ENCODE measurements at regions not wholly inside any gene's neighbourhood (a gene's known extent, or its start where the extent isn't known, plus 50 kb on each side); places are given as distances from the start of the nearest gene placed in this dataset.

DNA sequence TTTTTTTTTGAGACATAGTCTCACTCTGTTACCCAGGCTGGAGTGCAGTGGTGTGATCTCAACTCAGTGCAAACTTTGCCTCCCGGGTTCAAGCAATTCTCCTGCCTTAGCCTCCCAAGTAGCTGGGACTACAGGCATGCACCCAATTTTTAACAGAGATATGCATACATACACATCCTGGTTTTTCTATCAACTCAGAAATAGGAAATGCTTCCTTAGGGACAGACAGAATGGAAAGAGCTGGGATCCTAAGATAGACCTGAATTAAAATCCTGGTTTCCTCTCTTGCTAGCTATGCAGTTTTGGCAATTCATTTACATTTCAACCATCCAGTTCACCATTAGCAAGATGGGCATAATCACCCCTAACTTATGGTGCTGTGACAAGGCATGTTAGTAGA lies 347.5 kb downstream of the GPAM start:
- no peak for DNase-seq

DNA sequence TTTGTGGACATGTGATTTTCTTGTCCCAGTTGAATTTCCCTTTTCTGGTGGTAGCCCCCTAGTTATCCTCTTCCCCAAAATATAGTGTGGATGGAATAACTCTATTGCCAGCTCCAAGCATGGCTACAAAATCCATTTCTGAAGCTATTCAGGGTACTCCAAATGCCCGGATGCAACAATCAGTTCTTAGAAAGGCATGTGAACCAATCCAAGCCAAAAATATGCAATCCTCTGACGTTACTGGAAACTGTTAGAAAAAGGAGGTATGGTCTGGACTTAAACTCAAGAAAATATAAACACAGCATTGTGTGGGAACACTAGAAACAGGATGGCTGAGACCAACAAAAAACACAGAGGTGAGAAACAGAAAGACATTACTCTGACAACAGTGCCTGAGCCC lies 347.0 kb downstream of the GPAM start:
- no peak for DNase-seq

- DNase-seq: no peak
Measured at GRCh38 chr10:111837086-111837485, 346.5 kb downstream of the GPAM start.

DNA sequence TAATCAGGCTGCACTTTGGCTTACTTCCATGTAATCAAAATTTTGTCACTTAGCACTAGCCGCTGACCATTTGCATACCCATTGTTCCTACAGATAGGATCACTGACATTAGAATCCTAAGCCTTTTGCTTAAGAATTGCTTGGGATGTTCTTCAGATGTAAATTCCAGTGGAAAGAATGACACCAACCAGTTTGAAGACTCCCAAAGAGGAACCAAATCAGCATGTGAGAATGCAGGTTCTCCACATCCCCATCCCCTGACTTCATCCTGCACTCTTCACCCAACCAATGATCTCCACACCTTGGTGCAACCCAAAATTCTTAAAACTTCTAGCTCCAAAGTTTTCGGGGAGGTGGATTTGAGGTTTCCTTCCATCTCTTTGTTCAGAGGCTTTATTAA lies 345.6 kb downstream of the GPAM start:
- DNase-seq: no peak

DNA sequence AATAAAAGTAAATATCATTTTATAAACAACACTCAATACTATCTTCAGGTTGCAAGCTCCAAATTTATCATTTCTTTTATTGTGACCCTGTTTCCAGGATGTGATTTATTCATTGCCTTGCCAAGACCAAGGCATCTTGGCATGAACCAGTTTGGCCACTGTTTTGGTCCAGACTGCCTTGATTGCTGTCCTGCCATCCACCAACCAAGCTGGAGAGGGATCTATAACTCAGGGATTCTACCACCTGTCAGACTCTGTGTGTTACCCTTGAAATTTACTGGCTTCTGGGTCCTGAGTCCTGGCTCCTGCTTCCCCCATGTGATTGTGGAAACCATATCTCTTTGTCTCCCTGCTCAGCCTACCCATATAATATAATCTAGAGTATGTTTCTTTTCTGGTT lies 343.0 kb downstream of the GPAM start:
- no peak for DNase-seq

- DNase-seq: no peak
Measured at GRCh38 chr10:111852801-111853200, 330.8 kb downstream of the GPAM start.

DNA sequence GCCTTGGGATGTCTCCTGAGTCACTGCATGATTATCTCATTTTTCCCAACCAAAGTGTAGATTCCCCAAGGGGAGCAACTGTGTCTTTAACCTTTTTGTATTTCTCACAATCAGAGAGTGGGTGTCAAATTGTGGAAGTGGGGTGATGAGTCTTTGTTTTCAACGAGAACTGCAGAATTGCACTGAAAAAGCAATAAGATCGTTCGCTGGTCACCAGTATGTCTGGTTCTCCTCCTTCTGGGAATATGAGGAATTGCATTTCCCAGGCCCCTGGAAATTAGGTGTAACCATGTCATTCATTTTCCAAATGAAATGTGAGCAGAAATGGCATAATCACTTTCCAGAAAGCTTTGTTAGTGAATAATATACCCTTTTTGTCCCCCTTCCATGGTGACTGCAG lies 326.9 kb downstream of the GPAM start:
- DNase-seq: no peak

DNA sequence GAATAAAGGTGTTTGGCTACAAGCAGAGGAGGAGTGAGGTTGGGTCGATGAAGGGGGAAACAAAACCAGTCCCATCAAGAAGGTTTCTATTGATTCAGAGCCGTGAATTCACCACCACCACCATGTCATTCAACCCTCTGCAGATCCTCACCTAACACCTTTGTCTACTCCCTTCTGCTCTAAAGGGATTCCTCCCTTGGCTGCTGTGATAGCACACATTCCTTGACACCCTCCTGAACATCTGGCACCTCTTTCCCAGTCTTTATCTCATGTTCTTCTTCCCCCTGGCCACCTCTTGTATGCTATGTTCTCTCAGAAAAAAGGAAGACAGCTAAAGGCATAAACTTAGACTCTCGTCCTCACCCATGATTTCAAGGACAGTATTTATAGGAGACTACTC lies 318.0 kb downstream of the GPAM start:
- no peak for DNase-seq

- no peak for DNase-seq
Measured at GRCh38 chr10:111871458-111871857, 312.1 kb downstream of the GPAM start.

- no peak for DNase-seq
Measured at GRCh38 chr10:111872591-111872990, 311.0 kb downstream of the GPAM start.

- no peak for DNase-seq
Measured at GRCh38 chr10:111873041-111873440, 310.5 kb downstream of the GPAM start.

DNA sequence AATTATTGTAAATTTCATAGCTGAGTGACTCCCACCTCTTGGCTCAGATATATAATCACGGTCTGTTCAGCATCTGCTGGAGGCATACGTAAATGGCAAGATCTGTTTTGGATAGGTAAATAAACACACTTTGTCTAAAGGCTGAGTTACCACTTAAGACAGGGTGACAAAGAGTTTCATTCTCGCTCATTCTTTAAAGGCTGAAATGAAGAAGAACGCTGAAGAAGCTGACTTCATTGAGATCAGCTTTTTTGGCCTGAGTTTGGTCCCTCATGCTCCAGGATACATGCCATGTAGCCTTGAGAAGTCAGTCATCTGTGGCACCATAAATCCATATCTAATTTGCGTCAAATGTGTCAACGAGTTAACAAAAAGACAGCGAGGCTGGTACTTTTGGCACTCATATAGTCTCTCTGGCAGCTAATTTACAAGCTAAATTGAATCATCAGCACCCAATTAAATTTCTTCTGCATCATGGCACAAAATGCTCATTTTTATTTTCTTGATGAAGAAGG lies 309.9 kb downstream of the GPAM start:
- no peak for DNase-seq

DNA sequence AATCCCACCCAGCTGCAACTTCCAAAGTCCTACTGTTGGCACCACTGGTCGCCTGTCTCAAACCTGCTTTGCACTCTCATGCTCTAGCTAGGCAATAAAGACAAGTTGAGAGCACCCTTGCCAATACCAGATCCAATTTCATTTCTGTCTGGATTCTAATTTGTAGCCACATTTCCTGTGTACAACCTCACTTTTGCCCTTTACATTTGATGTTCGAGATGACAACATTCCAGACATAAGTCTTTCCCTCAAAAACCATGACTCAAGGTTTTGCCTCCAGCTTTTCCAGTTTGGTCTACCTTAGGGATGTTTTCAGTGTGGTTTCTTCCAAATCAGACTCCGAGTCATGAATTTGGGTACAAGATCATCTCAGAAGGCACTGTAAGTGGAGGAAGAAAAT lies 309.0 kb downstream of the GPAM start:
- DNase-seq: no peak

GRCh38 chr10:111875725-111876124 lies 307.8 kb downstream of the GPAM start:
- no peak for DNase-seq

DNA sequence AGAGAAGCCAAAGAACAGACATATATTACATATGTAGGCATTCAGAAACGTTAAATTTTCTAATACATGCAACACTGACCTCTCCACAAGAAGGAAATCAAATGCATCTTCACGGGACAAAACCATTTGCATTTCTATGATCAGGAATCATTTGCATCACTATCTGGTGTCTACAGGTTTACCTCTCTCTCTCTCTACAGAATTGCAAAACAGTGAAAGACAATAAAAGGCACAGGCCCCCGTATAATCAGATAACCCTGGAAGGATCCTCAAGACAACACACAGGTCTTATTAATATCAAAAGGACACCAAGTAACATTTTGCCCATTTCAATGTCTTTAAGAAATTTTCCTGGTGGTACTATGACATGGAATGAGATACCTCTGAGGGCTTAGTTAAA lies 306.3 kb downstream of the GPAM start:
- no peak for DNase-seq

GRCh38 chr10:111879969-111880368 lies 303.6 kb downstream of the GPAM start:
- no peak for DNase-seq

GRCh38 chr10:111885046-111885445 lies 298.5 kb downstream of the GPAM start:
- no peak for DNase-seq

DNA sequence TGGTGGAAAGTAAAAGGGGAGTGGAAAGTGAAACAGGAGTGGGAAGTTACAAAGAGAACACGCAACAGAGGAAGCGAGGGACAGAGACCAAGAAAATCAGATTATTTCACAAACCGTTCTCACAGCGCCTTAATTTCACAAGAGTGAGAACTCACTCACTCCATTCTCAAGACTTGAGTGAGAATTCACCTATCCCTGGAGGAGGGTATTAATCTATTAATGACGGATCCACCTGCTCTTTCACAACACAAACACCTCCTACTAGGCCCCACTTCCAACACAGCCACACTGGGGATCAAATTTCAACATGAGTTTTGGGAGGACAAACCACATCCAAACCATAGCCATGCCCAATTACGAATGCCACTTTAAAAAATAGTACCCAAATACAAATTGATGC lies 297.6 kb downstream of the GPAM start:
- DNase-seq: no peak

DNA sequence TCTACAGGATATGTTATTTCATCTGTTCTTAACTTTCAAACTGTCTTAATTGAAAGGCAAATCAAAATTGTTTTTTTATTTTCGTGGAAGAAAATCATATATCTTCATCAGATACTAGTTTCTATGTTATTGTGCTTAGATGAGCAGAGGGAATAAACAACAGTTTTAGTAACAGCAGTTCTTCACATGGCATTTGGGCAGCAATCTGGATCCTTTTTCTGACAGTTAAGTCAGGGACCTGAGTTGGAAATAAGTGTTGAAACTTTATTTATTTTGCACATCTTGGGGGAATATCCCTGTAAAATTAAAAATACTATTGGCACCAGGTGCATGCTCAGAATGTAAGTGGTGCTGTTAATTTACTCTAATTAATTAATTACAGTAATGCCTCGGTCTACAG lies 296.3 kb downstream of the GPAM start:
- no peak for DNase-seq

- no peak for DNase-seq
Measured at GRCh38 chr10:111890046-111890445, 293.5 kb downstream of the GPAM start.

- DNase-seq: no peak
Measured at GRCh38 chr10:111916011-111916410, 267.6 kb downstream of the GPAM start.

GRCh38 chr10:111921821-111922220 lies 261.7 kb downstream of the GPAM start:
- DNase-seq: no peak

- DNase-seq: no peak
Measured at GRCh38 chr10:111923032-111923431, 260.5 kb downstream of the GPAM start.

- DNase-seq: no peak
Measured at GRCh38 chr10:111926286-111926685, 257.3 kb downstream of the GPAM start.

DNA sequence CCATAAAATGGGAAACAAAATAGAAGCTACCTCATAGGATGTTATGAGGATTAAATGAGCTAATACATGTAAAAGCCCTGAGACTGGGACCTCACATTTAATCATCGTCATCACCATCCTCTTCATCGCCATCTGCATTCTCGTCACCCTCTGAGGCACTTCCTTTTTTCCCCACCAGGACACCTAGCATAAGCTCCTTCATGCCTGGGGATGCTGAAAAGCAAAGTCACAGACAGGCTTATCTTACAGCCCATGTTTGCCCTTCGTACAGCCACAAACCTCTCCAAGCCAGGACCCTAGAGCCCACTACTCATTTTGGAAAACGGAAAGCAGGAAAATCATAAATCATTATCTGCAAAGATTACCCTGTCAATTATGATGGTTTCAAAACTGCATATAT lies 249.6 kb downstream of the GPAM start:
- DNase-seq: no peak

- DNase-seq: no peak
Measured at GRCh38 chr10:111934931-111935330, 248.6 kb downstream of the GPAM start.

Measured in activated CD4-positive, CD25-positive, alpha-beta regulatory T cell treated with anti-CD3 and anti-CD28 coated beads, Interleukin-2, amount 50 U/mL, for 72 hours (primary cell).